ENCODE measurements at regions not wholly inside any gene's neighbourhood (a gene's known extent, or its start where the extent isn't known, plus 50 kb on each side); places are given as distances from the start of the nearest gene placed in this dataset.
"Not testable (repeated sequence)": the region's sequence is repeated elsewhere in the genome, so short reads cannot be mapped to it uniquely, and the experiment has no call there.

- TF ChIP-seq, protein P1, sequence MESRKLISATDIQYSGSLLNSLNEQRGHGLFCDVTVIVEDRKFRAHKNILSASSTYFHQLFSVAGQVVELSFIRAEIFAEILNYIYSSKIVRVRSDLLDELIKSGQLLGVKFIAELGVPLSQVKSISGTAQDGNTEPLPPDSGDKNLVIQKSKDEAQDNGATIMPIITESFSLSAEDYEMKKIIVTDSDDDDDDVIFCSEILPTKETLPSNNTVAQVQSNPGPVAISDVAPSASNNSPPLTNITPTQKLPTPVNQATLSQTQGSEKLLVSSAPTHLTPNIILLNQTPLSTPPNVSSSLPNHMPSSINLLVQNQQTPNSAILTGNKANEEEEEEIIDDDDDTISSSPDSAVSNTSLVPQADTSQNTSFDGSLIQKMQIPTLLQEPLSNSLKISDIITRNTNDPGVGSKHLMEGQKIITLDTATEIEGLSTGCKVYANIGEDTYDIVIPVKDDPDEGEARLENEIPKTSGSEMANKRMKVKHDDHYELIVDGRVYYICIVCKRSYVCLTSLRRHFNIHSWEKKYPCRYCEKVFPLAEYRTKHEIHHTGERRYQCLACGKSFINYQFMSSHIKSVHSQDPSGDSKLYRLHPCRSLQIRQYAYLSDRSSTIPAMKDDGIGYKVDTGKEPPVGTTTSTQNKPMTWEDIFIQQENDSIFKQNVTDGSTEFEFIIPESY (IDR thresholded peaks at IDR 0.05; ENCODE audit: extremely low read depth, insufficient replicate concordance, low read length): no peak
- TF ChIP-seq FOSL1 (IDR thresholded peaks at IDR 0.05; ENCODE audit: low read depth) (no peak), POLR2A (IDR thresholded peaks at IDR 0.05; ENCODE audit: borderline replicate concordance, extremely low read depth, insufficient read depth, insufficient read length) (no peak), ZNF274 (IDR thresholded peaks at IDR 0.05; ENCODE audit: low read depth, low read length) (no peak), CBX3 (IDR thresholded peaks at IDR 0.05; ENCODE audit: low read depth) (no peak), ELF1 (IDR thresholded peaks at IDR 0.05; ENCODE audit: borderline replicate concordance, low read depth) (no peak), JUND (IDR thresholded peaks at IDR 0.05) (no peak), SIN3A (IDR thresholded peaks at IDR 0.05; ENCODE audit: low read depth) (no peak), EZH2phosphoT487 (IDR thresholded peaks at IDR 0.05; ENCODE audit: borderline replicate concordance) (no peak), TCF7L2 (IDR thresholded peaks at IDR 0.05; ENCODE audit: borderline replicate concordance, extremely low read depth, insufficient read depth, insufficient read length) (no peak), POLR2AphosphoS5 (IDR thresholded peaks at IDR 0.05; ENCODE audit: low read depth, low read length) (no peak), EGR1 (IDR thresholded peaks at IDR 0.05; ENCODE audit: low read depth) (no peak)
- TF ChIP-seq, protein P2, sequence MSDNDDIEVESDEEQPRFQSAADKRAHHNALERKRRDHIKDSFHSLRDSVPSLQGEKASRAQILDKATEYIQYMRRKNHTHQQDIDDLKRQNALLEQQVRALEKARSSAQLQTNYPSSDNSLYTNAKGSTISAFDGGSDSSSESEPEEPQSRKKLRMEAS (IDR thresholded peaks at IDR 0.05): no peak
Observed at GRCh38 chr2:76149846-76150245, 439.1 kb upstream of the GCFC2 start (continued).

DNA sequence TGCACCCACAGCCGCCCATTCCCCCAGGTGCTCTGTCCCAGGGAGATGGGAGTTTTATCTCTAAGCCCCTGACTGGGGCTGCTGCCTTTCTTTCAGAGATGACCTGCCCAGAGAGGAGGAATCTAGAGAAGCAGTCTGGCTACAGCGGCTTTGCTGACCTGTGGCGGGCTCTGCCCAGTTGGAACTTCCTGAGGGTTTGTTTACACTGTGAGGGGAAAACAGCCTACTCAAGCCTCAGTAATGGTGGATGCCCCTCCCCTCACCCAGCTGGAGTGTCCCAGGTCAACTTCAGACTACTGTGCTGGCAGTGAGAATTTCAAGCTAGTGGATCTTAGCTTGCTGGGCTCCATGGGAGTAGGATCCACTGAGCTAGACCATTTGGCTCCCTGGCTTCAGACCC is 428.6 kb upstream of the GCFC2 start:
- H3K4me1 ChIP-seq (ENCODE audit: control insufficient read depth in 1 of 2, insufficient read depth in 2 of 2, low read length in 2 of 2); RAD21 ChIA-PET (ENCODE audit: low non-redundant PET in 1 of 2, low total read pairs in 2 of 2, uncharacterized antibody in 2 of 2, unreplicated experiment in 2 of 2); H3K4me3 ChIP-seq (replicated peaks in 1 of 2; ENCODE audit: low read depth in 1 of 2, low read length in 2 of 2); ATAC-seq; H3K9me2 ChIP-seq (ENCODE audit: insufficient read depth); H3K79me2 ChIP-seq (ENCODE audit: insufficient read depth, low read length); H3K36me3 ChIP-seq (ENCODE audit: control insufficient read depth in 1 of 2, insufficient read depth in 2 of 2, low read length in 2 of 2); BruUV-seq (replicated peaks); H3K27me3 ChIP-seq (ENCODE audit: insufficient read depth, low read length); H3K9ac ChIP-seq (ENCODE audit: low read length); CTCF ChIA-PET; H4K20me1 ChIP-seq (ENCODE audit: insufficient read depth); H2AFZ ChIP-seq (ENCODE audit: low read depth, low read length, poor library complexity, severe bottlenecking); H3K4me2 ChIP-seq (ENCODE audit: low read length); H3K27ac ChIP-seq (ENCODE audit: low read depth, low read length); H3K9me3 ChIP-seq (ENCODE audit: control insufficient read depth in 1 of 2, insufficient read depth in 1 of 2, low read depth in 1 of 2, low read length in 2 of 2); DNase-seq (ENCODE audit: low read depth, low spot score); POLR2A ChIA-PET; intact Hi-C loops (cut with micrococcal nuclease): not testable (repeated sequence)
